Mesothelial cell of epicardium (in vitro differentiated cells): ENCODE measurements at regions not wholly inside any gene's neighbourhood (a gene's known extent, or its start where the extent isn't known, plus 50 kb on each side); places are given as distances from the start of the nearest gene placed in this dataset.

ENCODE experiments used
- DNase-seq, 2 experiments: peaks; one replicate each; pipeline ENCODE4 v3.0.0; 2021; ENCODE audit warnings: low spot score in 2 of 2; ENCODE audit not compliant: unreplicated experiment in 2 of 2
- H3K27ac Mint-ChIP-seq: 2 replicates; pipeline ENCODE4 v1.8.0; 2021; ENCODE audit warnings: mixed read lengths
- H3K27me3 Mint-ChIP-seq: 2 replicates; pipeline ENCODE4 v1.8.0; 2021; ENCODE audit warnings: low read depth, mixed read lengths
- H3K36me3 Mint-ChIP-seq: 2 replicates; pipeline ENCODE4 v1.8.0; 2021; ENCODE audit warnings: mixed read lengths
- H3K4me1 Mint-ChIP-seq: 2 replicates; pipeline ENCODE4 v1.8.0; 2021; ENCODE audit warnings: mixed read lengths
- H3K4me3 Mint-ChIP-seq: 2 replicates; pipeline ENCODE4 v1.8.0; 2021; ENCODE audit warnings: mild to moderate bottlenecking, moderate library complexity, mixed read lengths
- H3K9me3 Mint-ChIP-seq: 2 replicates; pipeline ENCODE4 v1.8.0; 2021; ENCODE audit warnings: mixed read lengths
- TF ChIP-seq, protein P1 (sequence below): fragments of 200-600 bp; sonication (generic); IDR thresholded peaks from one replicate; pipeline ENCODE4 v1.5.0; 2021; ENCODE audit warnings: antibody characterized with exemption; ENCODE audit not compliant: unreplicated experiment

DNA sequence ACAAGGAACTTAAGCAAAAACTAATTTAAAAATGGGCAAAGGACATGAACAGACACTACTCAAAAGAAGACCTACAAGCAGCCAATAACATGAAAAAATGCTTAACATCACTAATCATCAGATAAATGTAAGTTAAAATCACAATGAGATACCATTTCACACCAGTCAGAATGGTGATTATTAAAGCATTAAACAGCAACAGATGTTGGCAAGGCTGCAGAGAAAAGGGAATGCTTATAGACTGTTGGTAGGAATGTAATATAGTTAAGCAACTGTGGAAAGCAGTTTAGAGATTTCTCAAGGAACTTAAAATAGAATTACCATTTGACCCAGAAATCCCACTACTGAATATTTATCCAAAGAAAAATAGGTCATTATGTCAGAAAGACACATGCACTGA, 482.2 kb downstream of the SQOR start:
- no peak overlapping the region for H3K27ac Mint-ChIP-seq
- H3K36me3 Mint-ChIP-seq: no peaks in the 10 kb centered on the region
- H3K27me3 Mint-ChIP-seq: peaks cover 51% of the 10 kb centered on the region
- peaks cover 14% of the 10 kb centered on the region for H3K9me3 Mint-ChIP-seq
- H3K4me3 Mint-ChIP-seq: no peak overlapping the region
- no peak for DNase-seq
- TF ChIP-seq, protein P1, sequence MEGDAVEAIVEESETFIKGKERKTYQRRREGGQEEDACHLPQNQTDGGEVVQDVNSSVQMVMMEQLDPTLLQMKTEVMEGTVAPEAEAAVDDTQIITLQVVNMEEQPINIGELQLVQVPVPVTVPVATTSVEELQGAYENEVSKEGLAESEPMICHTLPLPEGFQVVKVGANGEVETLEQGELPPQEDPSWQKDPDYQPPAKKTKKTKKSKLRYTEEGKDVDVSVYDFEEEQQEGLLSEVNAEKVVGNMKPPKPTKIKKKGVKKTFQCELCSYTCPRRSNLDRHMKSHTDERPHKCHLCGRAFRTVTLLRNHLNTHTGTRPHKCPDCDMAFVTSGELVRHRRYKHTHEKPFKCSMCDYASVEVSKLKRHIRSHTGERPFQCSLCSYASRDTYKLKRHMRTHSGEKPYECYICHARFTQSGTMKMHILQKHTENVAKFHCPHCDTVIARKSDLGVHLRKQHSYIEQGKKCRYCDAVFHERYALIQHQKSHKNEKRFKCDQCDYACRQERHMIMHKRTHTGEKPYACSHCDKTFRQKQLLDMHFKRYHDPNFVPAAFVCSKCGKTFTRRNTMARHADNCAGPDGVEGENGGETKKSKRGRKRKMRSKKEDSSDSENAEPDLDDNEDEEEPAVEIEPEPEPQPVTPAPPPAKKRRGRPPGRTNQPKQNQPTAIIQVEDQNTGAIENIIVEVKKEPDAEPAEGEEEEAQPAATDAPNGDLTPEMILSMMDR: no peak
- H3K4me1 Mint-ChIP-seq: peaks cover 9% of the 10 kb centered on the region

DNA sequence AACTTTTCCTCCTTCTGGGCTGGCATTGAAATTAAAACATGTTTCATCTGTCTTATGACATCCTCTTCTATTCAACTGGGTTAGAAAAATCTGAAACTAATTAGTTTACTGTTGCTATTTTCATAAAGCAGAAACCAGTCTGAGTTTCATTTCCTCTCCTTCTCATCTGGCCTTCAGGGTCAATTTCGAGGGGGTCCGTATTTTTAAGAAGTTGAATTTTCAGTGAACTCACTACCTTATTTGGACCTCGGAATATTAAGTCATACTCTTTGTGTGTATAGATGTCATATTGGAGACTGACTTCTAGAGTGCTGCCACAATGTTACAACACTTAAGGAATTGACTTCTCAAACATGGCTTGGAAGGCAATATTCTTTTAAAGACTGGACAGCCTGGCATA, 485.9 kb downstream of the SQOR start:
- TF ChIP-seq, protein P1: no peak
- Mint-ChIP-seq H3K4me1 (peaks cover 6% of the 10 kb centered on the region), H3K9me3 (peaks cover 40% of the 10 kb centered on the region), H3K27ac (no peak overlapping the region), H3K36me3 (no peaks in the 10 kb centered on the region), H3K27me3 (peaks cover 26% of the 10 kb centered on the region), H3K4me3 (no peak overlapping the region)
- no peak for DNase-seq

DNA sequence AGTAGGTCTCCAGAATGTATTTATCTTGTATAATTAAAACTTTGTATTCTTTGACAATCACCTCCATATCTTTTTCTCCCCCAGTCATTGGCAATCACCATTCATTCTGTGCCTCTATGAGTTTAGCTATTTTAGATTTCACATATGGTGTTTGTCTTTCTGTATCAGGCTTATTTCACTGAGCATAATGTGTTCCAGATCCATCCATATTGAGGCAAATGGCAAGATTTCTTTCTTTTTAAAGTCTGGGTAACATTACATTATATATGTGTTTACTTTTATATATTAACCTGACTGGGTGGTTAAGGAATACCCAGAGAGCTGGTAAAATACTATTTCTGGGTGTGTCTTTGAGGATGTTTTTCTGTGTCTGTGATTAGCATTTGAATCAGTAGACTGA, 486.6 kb downstream of the SQOR start:
- Mint-ChIP-seq H3K27me3 (peaks cover 21% of the 10 kb centered on the region), H3K4me3 (no peak overlapping the region), H3K27ac (no peak overlapping the region), H3K4me1 (peaks cover 6% of the 10 kb centered on the region), H3K36me3 (no peaks in the 10 kb centered on the region), H3K9me3 (peaks cover 35% of the 10 kb centered on the region)
- TF ChIP-seq, protein P1: no peak
- DNase-seq: no peak

DNA sequence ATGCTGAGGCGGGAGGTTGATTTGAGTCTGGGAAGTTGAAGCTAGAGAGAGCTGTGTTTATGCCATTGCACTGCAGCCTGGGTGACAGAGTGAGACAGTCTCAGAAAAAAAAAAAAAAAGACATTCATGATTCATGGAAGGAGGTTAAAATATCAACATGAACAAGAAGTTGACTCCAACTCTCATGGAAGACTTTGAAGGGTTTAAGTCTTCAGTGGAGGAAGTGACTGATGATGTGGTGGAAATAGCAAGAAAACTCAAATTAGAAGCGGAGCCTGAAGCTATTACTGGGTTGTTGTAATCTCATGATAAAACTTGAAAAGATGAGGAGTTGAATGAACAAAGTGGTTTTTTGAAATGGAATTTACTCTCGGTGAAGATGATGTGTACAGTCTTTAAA, 491.8 kb downstream of the SQOR start:
- H3K36me3 Mint-ChIP-seq: no peaks in the 10 kb centered on the region
- no peaks in the 10 kb centered on the region for H3K4me1 Mint-ChIP-seq
- H3K27me3 Mint-ChIP-seq: peaks cover 5% of the 10 kb centered on the region
- DNase-seq: no peak
- H3K9me3 Mint-ChIP-seq: peaks cover 59% of the 10 kb centered on the region
- TF ChIP-seq, protein P1: no peak
- H3K27ac Mint-ChIP-seq: no peak overlapping the region
- H3K4me3 Mint-ChIP-seq: no peak overlapping the region

DNA sequence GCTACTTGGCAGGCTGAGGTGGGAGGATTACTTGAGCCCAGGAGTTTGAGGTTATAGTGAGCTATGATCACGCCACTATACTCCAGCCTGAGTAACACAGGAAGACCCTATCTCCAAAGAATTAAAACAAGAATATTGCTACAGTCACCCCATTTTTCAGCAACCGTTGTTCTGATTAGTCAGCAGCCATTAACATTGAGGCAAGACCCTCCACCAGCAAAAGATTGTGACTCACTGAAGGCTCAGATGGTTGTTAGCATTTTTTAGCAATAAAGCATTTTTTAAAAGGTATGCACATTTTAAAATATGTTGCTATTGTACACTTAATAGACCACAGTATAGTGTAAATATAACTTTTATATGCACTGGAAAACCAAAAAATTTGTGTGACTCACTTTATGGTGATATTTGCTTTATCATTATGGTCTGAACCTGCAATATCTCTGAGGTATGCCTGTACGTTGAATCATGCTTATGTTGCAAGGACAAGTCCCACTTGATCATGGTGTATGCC, 492.6 kb downstream of the SQOR start:
- H3K4me3 Mint-ChIP-seq: no peak overlapping the region
- H3K27me3 Mint-ChIP-seq: no peaks in the 10 kb centered on the region
- H3K9me3 Mint-ChIP-seq: peaks cover 58% of the 10 kb centered on the region
- H3K27ac Mint-ChIP-seq: no peak overlapping the region
- no peaks in the 10 kb centered on the region for H3K4me1 Mint-ChIP-seq
- no peaks in the 10 kb centered on the region for H3K36me3 Mint-ChIP-seq
- no peak for DNase-seq
- TF ChIP-seq, protein P1: no peak

DNA sequence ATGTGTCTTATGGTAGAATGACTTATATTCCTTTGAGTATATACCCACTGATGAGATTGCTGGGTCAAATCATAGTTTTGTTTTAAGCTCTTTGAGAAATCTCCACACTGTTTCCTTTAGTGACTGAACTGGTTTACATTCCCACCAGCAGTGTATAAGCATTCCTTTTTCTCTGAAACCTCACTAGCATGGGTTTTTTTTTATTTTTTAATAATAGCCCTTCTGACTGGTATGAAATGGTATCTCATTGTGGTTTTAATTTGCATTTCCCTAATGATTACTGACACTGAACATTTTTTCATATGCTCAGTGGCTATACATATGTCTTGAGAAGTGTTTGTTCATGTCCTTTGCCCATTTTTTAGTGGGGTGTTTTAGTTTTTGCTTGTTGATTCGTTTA, 494.3 kb downstream of the SQOR start:
- Mint-ChIP-seq H3K27ac (no peak overlapping the region), H3K9me3 (peaks cover 47% of the 10 kb centered on the region), H3K4me1 (no peaks in the 10 kb centered on the region), H3K36me3 (no peaks in the 10 kb centered on the region), H3K27me3 (no peaks in the 10 kb centered on the region), H3K4me3 (no peak overlapping the region)
- TF ChIP-seq, protein P1: no peak
- no peak for DNase-seq
